C4-2B (cell line): ENCODE measurements at regions not wholly inside any gene's neighbourhood (a gene's known extent, or its start where the extent isn't known, plus 50 kb on each side); places are given as distances from the start of the nearest gene placed in this dataset.

ENCODE experiments used
- H3K27ac ChIP-seq: fragments of 450-650 bp; 2 replicates; pipeline ENCODE4 v1.5.1; 2017
- CTCF ChIP-seq: fragments of 450-650 bp; conservative IDR thresholded peaks from 2 replicates; pipeline ENCODE4 v1.5.1; 2017; ENCODE audit warnings: mild to moderate bottlenecking
- ZFX ChIP-seq: fragments of 450-650 bp; IDR thresholded peaks from 2 replicates; pipeline ENCODE4 v1.6.1; 2017

- peak overlapping the region; percentile 47 for H3K27ac ChIP-seq
- TF ChIP-seq ZFX (no peak), CTCF (no peak)
Observed at GRCh38 chr1:212495766-212496494, 63.2 kb downstream of the NENF start.

GRCh38 chr1:212496682-212497081 lies 64.0 kb downstream of the NENF start:
- H3K27ac ChIP-seq, result peak overlapping the region; percentile 47

GRCh38 chr1:212497553-212497952 lies 64.8 kb downstream of the NENF start:
- no peak overlapping the region for H3K27ac ChIP-seq

More at GRCh38 chr1:212496682-212497081, 64.0 kb downstream of the NENF start:
- no peak for TF ChIP-seq CTCF
- TF ChIP-seq ZFX, result no peak

GRCh38 chr1:212498283-212499040 lies 65.7 kb downstream of the NENF start:
- no peak for TF ChIP-seq CTCF
- TF ChIP-seq ZFX, result no peak
- no peak overlapping the region for H3K27ac ChIP-seq

More at GRCh38 chr1:212497553-212497952, 64.8 kb downstream of the NENF start:
- no peak for TF ChIP-seq ZFX
- TF ChIP-seq CTCF, result no peak

- no peak overlapping the region for H3K27ac ChIP-seq
- TF ChIP-seq ZFX (no peak), CTCF (no peak)
Observed at GRCh38 chr1:212500351-212500750, 67.6 kb downstream of the NENF start.

- H3K27ac ChIP-seq, result no peak overlapping the region
- TF ChIP-seq ZFX (no peak), CTCF (no peak)
Observed at GRCh38 chr1:212500983-212501382, 68.3 kb downstream of the NENF start.

- TF ChIP-seq CTCF (no peak), ZFX (no peak)
- no peak overlapping the region for H3K27ac ChIP-seq
Observed at GRCh38 chr1:212503714-212504113, 71.0 kb downstream of the NENF start.
